HG03442 (cell line): ENCODE measurements at regions not wholly inside any gene's neighbourhood (a gene's known extent, or its start where the extent isn't known, plus 50 kb on each side); places are given as distances from the start of the nearest gene placed in this dataset.

ENCODE experiments used
- ATAC-seq: cut with Tn5 transposase; IDR thresholded peaks from one replicate; pipeline ENCODE4 v1.9.1; 2021; ENCODE audit warnings: mild to moderate bottlenecking, moderate library complexity; ENCODE audit not compliant: unreplicated experiment

DNA sequence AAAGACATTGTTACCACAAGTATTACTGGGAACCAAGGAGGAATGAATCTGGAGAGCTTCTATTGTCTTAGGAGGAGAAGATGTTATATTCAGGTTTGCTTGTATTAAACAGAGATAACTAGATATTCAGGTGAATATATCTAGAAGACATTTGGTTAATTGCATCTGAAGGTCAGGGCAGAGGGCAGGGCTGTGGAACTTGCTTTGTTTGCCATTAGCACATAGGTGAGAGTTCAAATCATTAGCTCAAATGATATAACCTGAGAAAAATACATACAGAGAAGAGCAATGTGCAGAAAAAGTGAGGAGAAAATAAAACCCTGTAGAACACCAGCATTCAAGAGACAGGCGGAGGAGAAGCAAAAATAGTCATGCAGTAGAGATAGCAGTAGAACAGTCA, 116.8 kb downstream of the DNAJB9 start:
- ATAC-seq = no peak

DNA sequence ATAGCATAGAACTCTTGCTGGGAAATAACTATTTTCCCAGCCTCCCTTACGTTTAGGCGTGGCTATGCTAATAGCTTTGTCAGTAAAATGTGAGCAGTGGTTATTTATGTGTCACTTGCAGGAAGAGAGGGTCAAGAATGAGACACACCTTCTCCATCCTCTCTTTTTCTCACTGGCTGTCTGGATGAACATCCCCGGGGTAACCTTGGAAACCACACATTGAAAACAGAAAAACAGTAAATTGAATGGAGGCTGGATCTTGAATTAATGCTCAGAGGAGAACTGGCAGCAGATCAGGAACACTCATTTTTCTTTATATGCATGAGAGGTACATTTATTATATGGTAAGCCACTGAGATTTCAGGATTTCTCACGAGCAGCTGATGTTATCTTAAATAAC, 127.6 kb downstream of the DNAJB9 start:
- ATAC-seq = no peak

DNA sequence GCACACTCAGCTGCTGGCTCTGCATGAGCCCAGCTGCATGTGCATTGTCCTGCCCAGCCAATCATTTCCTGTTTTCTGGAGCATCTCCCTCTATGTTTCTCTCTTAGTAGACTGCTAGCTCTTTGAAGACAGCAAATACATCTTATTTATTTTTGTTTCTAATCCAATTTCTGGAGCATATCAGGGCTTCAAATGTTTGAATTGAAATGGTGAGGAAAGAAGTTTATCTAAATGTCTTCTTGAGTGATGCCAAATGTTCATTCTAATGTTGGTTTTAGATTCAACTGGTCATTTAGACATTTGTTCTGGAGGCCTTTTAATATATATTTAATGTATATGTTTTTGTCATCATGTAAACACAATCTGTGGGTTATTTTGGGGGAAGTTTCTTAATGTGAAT, 141.9 kb downstream of the DNAJB9 start:
- no peak for ATAC-seq

DNA sequence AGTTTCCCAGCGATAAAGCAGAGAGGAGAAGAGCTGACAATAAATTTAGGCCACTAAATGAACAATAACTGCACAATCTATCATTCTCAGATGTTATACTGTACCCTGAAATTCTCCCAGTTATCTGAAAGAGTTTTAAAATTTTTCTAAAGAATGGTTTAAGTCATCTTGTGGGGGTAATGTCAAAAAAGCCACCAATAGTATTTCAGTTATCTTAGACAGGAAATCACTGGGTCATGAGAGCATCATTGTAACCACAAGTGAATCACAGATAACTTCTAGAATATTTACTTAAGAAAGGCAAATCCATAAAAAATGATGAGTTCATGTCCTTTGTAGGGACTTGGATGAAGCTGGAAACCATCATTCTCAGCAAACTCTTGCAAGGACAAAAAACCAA, 147.1 kb downstream of the DNAJB9 start:
- no peak for ATAC-seq

DNA sequence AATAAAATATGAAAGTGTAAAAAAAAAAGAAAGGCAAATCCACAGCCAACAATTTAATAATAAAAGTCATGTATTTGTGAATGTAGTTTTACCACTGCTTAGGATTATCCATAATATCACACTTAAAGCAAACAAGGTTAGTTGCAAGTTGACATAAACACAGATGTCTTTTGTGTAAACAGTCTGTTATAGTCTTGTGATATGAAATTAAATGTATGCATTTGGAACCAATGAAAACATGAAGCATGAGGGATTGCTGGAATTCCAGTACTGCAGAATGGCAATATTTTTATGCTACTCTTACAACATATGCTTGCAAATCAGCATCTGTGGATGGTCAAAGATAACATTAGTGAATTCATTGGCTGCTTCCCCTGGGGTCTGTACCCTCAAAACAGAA, 148.1 kb downstream of the DNAJB9 start:
- no peak for ATAC-seq

DNA sequence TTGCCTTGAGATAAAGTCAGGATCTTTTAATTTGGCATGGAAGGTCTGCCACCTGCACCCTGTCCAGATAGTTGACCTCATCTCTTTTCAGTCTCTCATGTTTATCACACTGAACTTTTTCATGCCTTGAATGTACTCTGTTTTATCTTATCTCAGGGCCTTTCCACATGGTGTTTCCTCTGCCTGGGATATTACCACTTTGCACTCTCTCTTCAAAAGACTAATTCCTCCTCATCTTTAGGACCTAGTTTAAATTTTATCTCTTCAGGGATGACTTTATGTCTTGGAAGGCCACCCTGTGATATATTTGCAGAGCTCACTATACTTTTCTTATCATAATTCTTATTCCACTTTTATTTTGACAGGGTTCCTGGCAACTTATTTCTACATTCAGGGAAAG, 150.0 kb downstream of the DNAJB9 start:
- no peak for ATAC-seq

DNA sequence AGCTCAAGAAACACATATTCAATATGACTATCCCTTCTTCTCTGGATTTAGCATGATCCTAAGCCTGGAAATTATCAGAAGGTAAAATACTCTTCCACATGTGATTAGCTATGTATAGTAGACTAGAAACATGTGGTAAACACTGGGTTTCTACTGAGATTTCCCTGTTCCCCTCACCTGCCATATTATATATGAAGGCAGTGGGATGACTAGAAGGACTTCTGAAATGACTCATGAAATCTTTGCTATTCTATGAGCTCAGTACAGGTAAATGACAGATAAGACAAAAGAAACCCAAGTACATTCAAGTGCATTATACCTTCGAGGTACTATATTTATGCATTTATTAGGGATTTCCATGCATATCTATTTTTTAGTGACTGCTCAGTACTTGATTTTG, 152.9 kb downstream of the DNAJB9 start:
- no peak for ATAC-seq

DNA sequence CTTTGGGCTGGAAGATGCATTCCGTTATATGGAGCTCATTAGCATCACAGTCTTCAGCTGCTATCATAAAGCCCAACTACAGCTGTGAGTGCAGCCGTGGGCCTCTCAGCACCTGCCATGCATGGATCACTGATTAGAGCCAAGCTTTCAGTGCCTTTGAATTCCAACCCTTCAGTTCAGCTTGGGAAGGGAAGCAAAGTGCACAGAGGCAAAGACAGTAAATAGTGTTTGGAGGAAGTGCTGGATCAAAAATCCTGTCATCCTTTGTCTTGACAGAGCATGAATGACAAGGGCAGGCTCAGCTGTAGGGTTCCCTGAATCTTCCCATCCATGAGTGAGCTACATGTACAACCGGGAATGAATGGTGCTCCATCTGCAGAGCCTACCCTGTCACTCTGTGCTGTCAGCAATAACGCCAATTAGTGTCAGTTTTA, 153.7 kb downstream of the DNAJB9 start:
- no peak for ATAC-seq

DNA sequence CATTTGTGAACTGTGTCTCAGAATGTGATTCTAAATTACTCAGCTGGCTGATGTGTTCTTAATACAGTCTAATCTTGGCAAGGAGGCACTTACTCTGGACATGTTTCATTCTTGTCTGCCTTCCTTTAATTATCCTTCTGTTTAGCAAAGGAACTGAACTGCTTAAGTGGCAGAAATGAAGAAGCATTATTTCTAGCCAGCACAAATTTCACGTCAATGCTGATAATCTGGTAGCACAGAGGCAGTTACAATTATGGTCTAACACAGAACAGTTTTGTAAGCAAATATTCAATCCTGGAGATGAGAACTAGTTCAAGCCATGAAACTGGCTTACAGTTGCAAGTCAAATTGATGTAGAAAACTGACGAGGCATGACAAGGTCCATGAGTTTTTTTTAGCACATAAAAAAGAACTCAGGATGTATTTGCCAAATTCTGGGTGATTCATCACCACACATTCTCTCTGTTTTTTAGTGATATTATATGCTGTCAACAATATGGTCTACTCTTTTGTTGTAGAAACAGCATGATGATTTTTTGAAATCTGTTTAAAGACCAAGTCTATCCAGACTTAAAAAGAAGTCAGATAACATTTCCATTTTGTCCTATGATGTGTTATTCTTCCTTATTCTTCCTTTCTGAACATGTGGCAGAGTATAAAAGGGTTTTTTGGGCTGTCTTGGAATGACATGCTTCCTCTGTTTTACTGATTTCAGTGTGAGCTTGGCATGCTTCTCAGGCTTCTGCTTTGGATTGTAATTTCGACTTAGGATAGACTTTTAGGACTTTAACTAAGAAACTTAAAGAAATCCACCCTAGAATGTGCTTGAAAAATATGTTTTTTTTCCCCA, 154.8 kb downstream of the DNAJB9 start:
- no peak for ATAC-seq

DNA sequence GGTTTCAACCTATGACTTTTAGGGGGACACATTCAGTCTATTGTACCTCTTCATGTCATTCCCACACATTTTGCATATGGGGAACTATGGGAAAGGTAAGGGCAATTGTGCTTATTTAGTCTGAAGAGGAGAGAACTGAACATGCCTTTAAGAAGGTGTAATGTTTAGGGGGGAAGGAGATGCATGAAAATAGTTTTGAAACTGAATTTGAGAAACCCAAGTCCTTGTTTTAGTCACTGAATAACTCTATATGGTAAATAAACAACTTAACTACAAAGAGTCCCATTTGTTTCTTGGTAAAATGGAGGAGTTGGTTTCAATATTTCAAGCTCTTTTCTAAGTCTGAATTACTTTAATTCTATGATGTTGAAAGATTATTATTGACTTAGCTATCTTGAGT, 166.1 kb downstream of the DNAJB9 start:
- no peak for ATAC-seq

DNA sequence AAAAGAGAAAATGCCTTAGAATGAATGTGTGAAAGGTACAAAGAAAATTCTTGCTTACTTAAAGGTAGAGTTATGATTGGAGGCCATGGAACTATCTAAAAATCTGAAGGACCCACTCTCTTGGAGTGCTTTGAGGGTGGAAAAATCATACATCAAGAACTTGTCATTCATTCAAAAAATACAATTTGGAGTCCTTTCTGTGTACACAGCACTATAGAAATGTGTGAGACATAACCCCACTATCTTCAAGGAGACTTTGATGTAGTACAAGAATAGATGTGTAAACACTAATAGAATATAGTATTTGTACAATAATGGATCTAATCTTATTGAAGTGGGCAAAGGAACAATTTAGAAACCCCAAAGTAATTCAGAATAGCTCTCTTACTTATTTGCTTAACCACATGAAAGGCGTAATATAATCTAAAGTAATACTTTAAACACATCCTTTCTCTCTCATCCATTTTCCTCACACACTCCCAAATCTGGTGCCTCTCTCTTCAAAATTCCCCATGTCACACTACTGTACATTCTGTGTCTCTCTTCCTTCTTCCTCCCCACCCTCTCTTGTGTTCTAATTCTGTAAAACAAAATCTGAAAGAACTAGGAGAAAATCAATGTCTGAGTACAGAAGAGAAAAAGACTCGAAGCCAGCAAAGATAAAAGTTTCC, 166.7 kb downstream of the DNAJB9 start:
- ATAC-seq = no peak

DNA sequence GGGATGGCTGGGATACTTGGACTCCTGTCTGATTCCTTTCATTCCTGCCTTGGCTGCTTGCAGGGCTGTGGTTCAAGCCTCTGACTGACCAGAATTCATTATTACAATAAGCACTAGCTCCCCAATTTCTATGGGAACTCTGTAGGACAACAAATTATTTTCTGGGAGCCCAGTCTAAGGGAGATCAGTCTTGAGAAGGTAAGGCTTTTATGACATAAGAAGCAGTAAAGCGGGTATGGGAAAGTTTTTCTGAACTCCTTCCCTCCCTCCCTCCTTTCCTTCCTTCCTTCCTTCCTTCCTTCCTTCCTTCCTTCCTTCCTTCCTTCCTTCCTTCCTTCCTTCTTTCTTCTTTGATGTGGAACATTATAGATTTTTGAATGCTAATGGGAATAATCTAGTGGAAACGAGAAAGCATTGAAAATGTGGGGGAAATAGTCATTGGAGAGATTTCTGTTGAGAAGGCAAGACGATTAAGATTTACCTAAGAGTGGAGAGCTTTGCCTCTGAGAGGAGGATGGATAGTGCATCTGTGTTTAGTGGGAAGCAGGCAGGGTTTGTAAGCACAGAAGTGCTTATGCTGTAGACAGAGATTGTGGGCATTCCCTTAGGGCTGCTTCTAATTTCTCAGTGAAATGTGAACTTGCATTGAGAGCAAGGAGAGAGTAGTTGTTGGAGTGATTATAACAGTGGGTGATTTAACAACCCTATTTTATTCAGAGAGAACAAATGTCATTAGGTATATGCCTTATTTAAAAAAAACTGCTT, 201.5 kb downstream of the DNAJB9 start:
- ATAC-seq = no peak

DNA sequence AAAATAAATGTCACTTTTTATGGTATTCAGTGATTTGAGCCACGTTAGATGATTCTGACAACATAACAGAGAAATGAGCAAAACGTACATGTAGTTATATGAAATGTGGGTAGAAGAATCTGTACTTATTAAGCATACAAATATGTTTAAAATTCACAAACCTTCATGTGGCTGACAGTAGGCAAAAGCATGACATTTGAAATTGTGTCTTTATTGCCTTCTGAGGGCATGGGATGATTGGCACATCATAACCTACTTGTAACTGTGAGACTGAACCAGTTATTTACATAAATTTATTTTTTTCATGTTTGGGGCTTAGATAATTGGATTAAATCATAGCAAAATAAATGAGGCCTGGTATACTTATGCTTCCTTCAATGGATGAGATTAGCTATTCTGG, 202.2 kb downstream of the DNAJB9 start:
- ATAC-seq = no peak

DNA sequence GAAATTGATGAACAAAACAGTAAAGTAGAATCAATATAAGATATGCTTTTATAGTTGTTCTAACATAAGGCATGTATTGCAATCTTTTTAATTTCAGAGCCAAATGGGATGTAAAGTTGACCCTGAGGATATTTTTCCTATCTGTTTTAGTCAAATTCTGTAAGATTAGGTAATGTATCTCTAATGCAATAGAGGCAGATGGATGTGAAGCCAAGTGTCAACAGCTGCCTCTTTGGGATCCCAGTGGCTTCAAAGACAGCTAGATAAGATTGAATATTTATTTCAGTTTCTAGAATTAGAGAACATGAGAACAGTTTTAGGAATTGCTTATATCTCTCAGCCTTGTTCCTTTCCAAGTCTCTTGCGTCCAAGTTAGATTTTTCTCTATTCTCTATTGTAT, 208.3 kb downstream of the DNAJB9 start:
- ATAC-seq = no peak

DNA sequence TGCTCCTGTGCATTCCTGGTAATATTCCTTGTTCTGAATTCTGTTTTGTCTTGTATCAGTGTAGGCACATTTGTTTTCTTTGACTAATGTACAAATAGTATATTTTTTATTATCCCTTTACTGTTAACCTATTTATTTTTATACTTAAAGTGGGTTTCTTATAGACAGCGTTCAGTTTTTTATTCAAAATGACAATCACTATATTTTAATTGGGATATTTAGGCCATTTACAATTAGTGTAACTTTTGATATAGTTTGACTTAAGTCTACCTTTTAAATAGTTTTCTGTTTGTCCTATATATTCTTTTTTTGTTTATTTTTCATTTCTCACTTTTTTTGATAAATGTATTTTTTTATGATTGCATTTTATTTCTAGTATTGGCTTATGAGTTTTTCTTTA, 219.8 kb downstream of the DNAJB9 start:
- ATAC-seq = no peak

DNA sequence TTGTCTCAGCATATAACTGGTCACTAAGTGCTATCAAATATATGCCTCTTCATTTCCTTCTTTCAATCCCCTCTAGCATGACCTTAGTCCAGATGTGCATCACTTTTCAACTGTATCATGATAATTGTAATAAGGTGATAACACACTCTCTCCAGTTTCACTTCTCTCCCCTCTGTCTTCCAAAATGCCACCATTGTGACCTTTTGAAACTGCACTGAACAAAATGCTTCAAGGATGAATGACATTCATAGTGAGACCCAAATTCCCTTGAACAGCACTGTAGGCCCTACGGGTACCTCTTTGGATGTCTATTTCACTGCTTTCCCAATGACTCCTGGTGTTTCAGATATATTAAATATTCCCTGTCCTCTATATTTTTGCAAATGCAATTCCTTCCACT, 224.8 kb downstream of the DNAJB9 start:
- ATAC-seq = peak; percentile 53

DNA sequence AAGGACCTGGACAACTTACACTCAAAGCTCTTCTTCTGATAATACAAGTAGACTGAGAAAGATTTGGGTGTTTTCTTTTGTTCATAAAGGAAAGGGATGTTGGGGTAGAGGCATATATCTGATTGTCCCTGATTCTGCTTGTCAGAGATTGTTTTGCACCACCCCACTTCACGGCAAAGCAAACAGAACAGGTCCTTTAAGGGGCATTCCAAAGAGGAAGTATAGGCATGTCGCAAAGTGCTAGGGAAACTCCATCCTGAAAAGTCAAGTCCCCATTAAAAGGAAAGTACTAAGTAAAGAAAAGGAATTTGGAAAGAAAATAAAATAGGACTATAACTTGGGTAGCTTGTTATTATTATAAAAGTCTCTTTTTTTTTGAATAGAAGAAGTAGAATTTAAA, 233.0 kb downstream of the DNAJB9 start:
- no peak for ATAC-seq

DNA sequence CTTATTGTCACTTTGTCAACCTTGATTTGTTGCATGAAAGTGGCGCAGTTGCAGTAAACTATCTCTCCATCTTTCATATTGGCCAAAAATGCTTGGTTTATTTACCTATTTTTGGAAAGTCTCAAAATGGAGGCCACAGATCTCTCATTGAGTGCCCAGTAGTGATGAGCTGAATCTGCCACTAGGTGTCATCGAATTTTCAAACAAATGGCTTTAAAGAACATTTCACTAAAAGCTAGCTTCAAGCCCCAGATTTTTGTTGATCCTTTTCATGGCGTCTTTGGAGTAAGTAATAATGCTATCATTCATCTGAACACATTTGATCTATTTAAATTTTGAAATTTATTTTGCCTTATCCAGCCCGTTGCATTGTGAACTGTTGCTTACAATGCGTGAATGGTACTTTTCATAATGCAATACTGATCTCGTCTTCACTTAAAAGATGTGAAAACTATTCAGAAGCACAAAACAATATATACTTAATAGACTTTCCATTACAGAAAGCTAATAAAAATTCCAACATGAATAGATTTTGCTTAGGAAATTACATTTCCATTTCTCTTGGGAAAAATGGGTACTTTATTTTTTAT, 236.2 kb downstream of the DNAJB9 start:
- peak; percentile 60 for ATAC-seq

DNA sequence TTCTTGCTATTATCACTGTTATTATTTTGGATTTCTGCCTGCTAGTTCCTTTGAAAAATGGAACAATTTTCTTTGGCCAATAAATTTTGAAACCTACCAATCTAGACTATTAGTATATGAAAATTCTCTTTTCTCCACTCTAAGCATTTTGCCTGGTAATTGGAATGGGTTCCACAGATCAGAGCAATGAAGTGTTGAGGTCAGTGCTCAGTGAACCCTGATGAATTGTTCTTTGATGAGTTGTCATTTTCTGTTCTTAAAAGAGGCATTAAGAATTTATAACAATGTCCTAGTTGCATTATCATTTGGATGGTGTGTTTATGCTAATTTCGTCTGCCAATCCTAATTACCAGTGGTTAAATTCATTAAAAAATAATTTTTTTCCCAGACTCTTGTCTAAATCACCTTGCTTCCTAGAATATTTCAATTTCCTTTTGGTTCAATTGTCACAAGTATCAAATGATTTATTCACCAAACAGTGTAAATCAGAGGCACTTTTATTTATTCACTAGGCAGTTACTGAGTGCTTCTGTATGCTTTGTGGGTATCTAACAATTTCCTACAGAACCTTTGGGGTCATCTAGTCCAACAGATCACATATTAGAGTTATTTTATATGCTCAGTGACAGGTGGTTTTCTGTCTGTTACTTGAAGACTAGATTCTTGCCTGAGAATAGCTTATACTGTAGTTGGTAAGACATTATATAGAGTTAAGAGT, 239.0 kb downstream of the DNAJB9 start:
- ATAC-seq = no peak

DNA sequence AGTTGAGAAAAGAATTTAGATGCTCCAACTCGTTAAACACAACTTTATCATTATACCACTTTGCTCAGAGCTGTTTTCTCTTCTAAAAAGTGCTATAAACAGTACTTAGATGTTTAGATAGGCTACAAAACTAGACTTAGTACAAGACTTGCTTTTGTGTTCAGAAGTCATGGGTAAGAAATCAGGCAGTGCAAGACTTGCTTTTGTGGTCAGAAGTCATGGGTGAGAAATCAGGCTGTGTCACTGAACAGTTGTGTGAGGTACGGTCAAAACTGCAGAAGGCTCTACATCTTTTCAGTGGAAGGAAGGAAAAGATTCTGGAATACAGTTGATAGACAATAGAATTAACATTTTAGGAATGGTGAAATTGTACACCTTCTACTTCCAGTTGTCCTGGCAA, 239.7 kb downstream of the DNAJB9 start:
- ATAC-seq = no peak
